Breast epithelium (tissue), 3 donors: ENCODE measurements at regions not wholly inside any gene's neighbourhood (a gene's known extent, or its start where the extent isn't known, plus 50 kb on each side); places are given as distances from the start of the nearest gene placed in this dataset.
"Not testable (repeated sequence)": the region's sequence is repeated elsewhere in the genome, so short reads cannot be mapped to it uniquely, and the experiment has no call there.

ENCODE experiments used
- CTCF ChIP-seq, 3 donors: fragments of 450-650 bp; IDR thresholded peaks; one replicate each; pipeline ENCODE4 v1.5.1; 2016 to 2017; ENCODE audit warnings: antibody characterized with exemption in 3 of 3, mild to moderate bottlenecking in 3 of 3, moderate library complexity in 3 of 3
- POLR2A ChIP-seq: fragments of 450-650 bp; IDR thresholded peaks from one replicate; pipeline ENCODE4 v1.6.1; 2016; ENCODE audit warnings: antibody characterized with exemption, mild to moderate bottlenecking, moderate library complexity
- POLR2AphosphoS5 ChIP-seq, 3 donors: sonication (generic); formaldehyde crosslinking; IDR thresholded peaks; one replicate each; pipeline ENCODE4 v1.6.1; 2017; ENCODE audit warnings: antibody characterized with exemption in 3 of 3

- not testable (repeated sequence) for TF ChIP-seq POLR2AphosphoS5 (IDR thresholded peaks at IDR 0.05); CTCF (IDR thresholded peaks at IDR 0.05); POLR2A
These were observed 96.6 kb downstream of the TLR5 start for GRCh38 chr1:223046463-223046862.
